B cell (primary cell): ENCODE measurements at regions not wholly inside any gene's neighbourhood (a gene's known extent, or its start where the extent isn't known, plus 50 kb on each side); places are given as distances from the start of the nearest gene placed in this dataset.

ENCODE experiments used
- ATAC-seq: fragments of 200-7000 bp; cut with Tn5 transposase; one replicate; pipeline ENCODE4 v1.10.0; 2021; ENCODE audit warnings: low read depth, mild to moderate bottlenecking, moderate number of reproducible peaks, moderate library complexity
- CTCF ChIA-PET: fragments of 350-600 bp; sonication (Branson Sonifier 250); formaldehyde crosslinking; loops from one replicate; lab custom pipeline; 2021; ENCODE audit warnings: antibody characterized with exemption, inconsistent platforms; lab: Charles Lee
- POLR2A ChIA-PET: fragments of 350-600 bp; sonication (Branson Sonifier 250); formaldehyde crosslinking; loops from one replicate; lab custom pipeline; 2021; ENCODE audit warnings: antibody characterized with exemption; lab: Charles Lee
- DNase-seq: peaks from one replicate; pipeline ENCODE4 v3.0.0; 2013
- H2AFZ ChIP-seq: 2 replicates; pipeline ENCODE4 v1.6.1; 2012; ENCODE audit warnings: mild to moderate bottlenecking, low read depth, low read length; ENCODE audit not compliant: insufficient read depth, poor library complexity, severe bottlenecking
- H3K27ac ChIP-seq, 2 donors: 1 replicate in 1 of 2; 2 replicates in 1 of 2; pipeline ENCODE4 v1.5.1; 2012 to 2013; ENCODE audit warnings: low read length in 2 of 2, mild to moderate bottlenecking in 2 of 2, moderate library complexity in 1 of 2
- H3K27me3 ChIP-seq, 4 experiments: fragments of 200-600 bp in 1 of 4; sonication (generic) in 1 of 4; replicated peaks in 1 of 4; 1 replicate in 2 of 4; 2 replicates in 2 of 4; pipeline versions ENCODE4 v1.6.1 to v1.7.0; 2013 to 2016; ENCODE audit warnings: low read length in 3 of 4, mild to moderate bottlenecking in 2 of 4, mixed read lengths in 1 of 4, moderate library complexity in 1 of 4; ENCODE audit not compliant: insufficient read depth in 4 of 4, control insufficient read depth in 3 of 4; ENCODE audit errors: control extremely low read depth in 1 of 4
- H3K36me3 ChIP-seq, 2 experiments: replicated peaks in 1 of 2; 1 replicate in 1 of 2; 2 replicates in 1 of 2; pipeline versions ENCODE4 v1.6.1 to v1.7.1; 2013; ENCODE audit warnings: low read length in 1 of 2; ENCODE audit not compliant: insufficient read depth in 2 of 2, control insufficient read depth in 1 of 2; ENCODE audit errors: control extremely low read depth in 1 of 2, extremely low read depth in 1 of 2
- H3K4me1 ChIP-seq, 2 donors: fragments of 200-600 bp in 1 of 2; sonication (generic) in 1 of 2; 1 replicate in 1 of 2; 2 replicates in 1 of 2; pipeline versions ENCODE4 v1.5.1 to v1.6.1; 2013 to 2017; ENCODE audit warnings: low read length in 2 of 2; ENCODE audit not compliant: control insufficient read depth in 2 of 2, insufficient read depth in 2 of 2
- H3K4me2 ChIP-seq: replicated peaks from 2 replicates; pipeline ENCODE3; 2012; ENCODE audit warnings: mild to moderate bottlenecking, low read depth, low read length; ENCODE audit not compliant: poor library complexity, severe bottlenecking
- H3K4me3 ChIP-seq, 5 experiments: fragments of 200-600 bp in 1 of 5; sonication (generic) in 1 of 5; 1 replicate in 3 of 5; 2 replicates in 2 of 5; pipeline versions ENCODE4 v1.5.1 to v1.7.0; 2011 to 2016; ENCODE audit warnings: low read length in 4 of 5, mild to moderate bottlenecking in 4 of 5, low read depth in 2 of 5, control low read depth in 1 of 5, moderate library complexity in 1 of 5; ENCODE audit not compliant: insufficient read depth in 1 of 5; ENCODE audit errors: control extremely low read depth in 1 of 5, extremely low read depth in 1 of 5
- H3K79me2 ChIP-seq: fragments of 200-600 bp; sonication (generic); one replicate; pipeline ENCODE4 v1.6.0; 2016; ENCODE audit warnings: low read length; ENCODE audit not compliant: control insufficient read depth, insufficient read depth
- H3K9ac ChIP-seq: fragments of 200-600 bp; sonication (generic); 2 replicates; pipeline ENCODE4 v1.6.1; 2017; ENCODE audit warnings: mild to moderate bottlenecking, low read length, moderate library complexity
- H3K9me3 ChIP-seq, 3 donors: one replicate each; pipeline versions ENCODE4 v1.6.1 to v1.7.1; 2013; ENCODE audit warnings: low read length in 2 of 3; ENCODE audit not compliant: control insufficient read depth in 2 of 3, insufficient read depth in 1 of 3; ENCODE audit errors: control extremely low read depth in 1 of 3
- H4K20me1 ChIP-seq: 2 replicates; pipeline ENCODE4 v1.6.0; 2012; ENCODE audit warnings: mild to moderate bottlenecking, low read length; ENCODE audit not compliant: insufficient read depth, control insufficient read depth, poor library complexity, severe bottlenecking
- H3K27ac Mint-ChIP-seq: one replicate; pipeline ENCODE4 v1.8.0; 2021; ENCODE audit warnings: mixed read lengths
- H3K27me3 Mint-ChIP-seq: one replicate; pipeline ENCODE4 v1.8.0; 2021; ENCODE audit warnings: mixed read lengths
- H3K4me1 Mint-ChIP-seq: one replicate; pipeline ENCODE4 v1.8.0; 2021; ENCODE audit warnings: mixed read lengths
- H3K4me3 Mint-ChIP-seq: one replicate; pipeline ENCODE4 v1.8.0; 2021; ENCODE audit warnings: mixed read lengths
- H3K9me3 Mint-ChIP-seq: one replicate; pipeline ENCODE4 v1.8.0; 2022; ENCODE audit warnings: mixed read lengths; ENCODE audit not compliant: insufficient read depth
- CTCF ChIP-seq: fragments of 200-600 bp; IDR thresholded peaks from one replicate; pipeline ENCODE4 v1.8.0; 2022; ENCODE audit warnings: antibody characterized with exemption, mild to moderate bottlenecking
- EZH2 ChIP-seq: IDR thresholded peaks from 2 replicates; pipeline ENCODE4 v1.6.1; 2012; ENCODE audit warnings: borderline replicate concordance, low read depth, mild to moderate bottlenecking, moderate library complexity, low read length; ENCODE audit not compliant: insufficient read depth, poor library complexity, severe bottlenecking
- WGBS: methylation state at CpG from one replicate; pipeline ENCODE4 v1.1.5; 2013; ENCODE audit warnings: missing lambda C conversion rate; ENCODE audit not compliant: insufficient coverage; 5-methylcytosine and 5-hydroxymethylcytosine counted together
- intact Hi-C: fragments of 100-400 bp; cut with micrococcal nuclease; formaldehyde crosslinking; loops from one replicate; pipeline ENCODE4 v1.10.0; 2022

GRCh38 chr17:5947701-5948180, 122.4 kb upstream of the WSCD1 start:
- intact Hi-C loops = no loop called here
- H3K4me3 Mint-ChIP-seq = no peak overlapping the region
- Histone ChIP-seq H3K9ac (no peak overlapping the region), H3K9me3 (peaks cover 0 to 13% (median 0%) of the 10 kb centered on the region in 3 donors), H2AFZ (no peak overlapping the region), H3K79me2 (no peaks in the 10 kb centered on the region), H3K27me3 (peaks cover 0 to 3% (median 1%) of the 10 kb centered on the region in 4 experiments), H4K20me1 (no peaks in the 10 kb centered on the region), H3K4me3 (no peak overlapping the region), H3K27ac (no peak overlapping the region), H3K36me3 (no peaks in the 10 kb centered on the region), H3K4me1 (no peaks in the 10 kb centered on the region), H3K4me2 (no peak overlapping the region)
- DNase-seq (no peak), ATAC-seq (no peak)
- ChIA-PET CTCF (no interaction called here), POLR2A (no interaction called here)
- peaks cover 7% of the 10 kb centered on the region for H3K9me3 Mint-ChIP-seq
- H3K27ac Mint-ChIP-seq = no peak overlapping the region
- WGBS = 60% methylated on average over 1 of the region's 2 CpGs
- TF ChIP-seq CTCF = no peak
- no peak for TF ChIP-seq EZH2
- peaks cover 48% of the 10 kb centered on the region for H3K27me3 Mint-ChIP-seq
- no peaks in the 10 kb centered on the region for H3K4me1 Mint-ChIP-seq

- Mint-ChIP-seq H3K27me3 (peaks cover 44% of the 10 kb centered on the region), H3K9me3 (peaks cover 7% of the 10 kb centered on the region), H3K4me3 (no peak overlapping the region), H3K27ac (no peak overlapping the region), H3K4me1 (no peaks in the 10 kb centered on the region)
- Histone ChIP-seq H3K36me3 (no peaks in the 10 kb centered on the region), H4K20me1 (no peaks in the 10 kb centered on the region), H3K27ac (no peak overlapping the region), H3K9me3 (peaks cover 0 to 13% (median 0%) of the 10 kb centered on the region in 3 donors), H3K4me3 (no peak overlapping the region), H3K4me1 (no peaks in the 10 kb centered on the region), H3K4me2 (no peak overlapping the region), H2AFZ (no peak overlapping the region), H3K27me3 (peaks cover 0 to 3% (median 1%) of the 10 kb centered on the region in 4 experiments), H3K9ac (no peak overlapping the region), H3K79me2 (no peaks in the 10 kb centered on the region)
- ATAC-seq = no peak
- 100% methylated on average over 2 of the region's 3 CpGs for WGBS
- TF ChIP-seq CTCF = no peak
- TF ChIP-seq EZH2 = no peak
- intact Hi-C loops = no loop called here
- CTCF ChIA-PET = no interaction called here
- no peak for DNase-seq
- POLR2A ChIA-PET = no interaction called here
Measured at GRCh38 chr17:5948811-5949210, 121.4 kb upstream of the WSCD1 start.
